HG03025 (cell line): ENCODE measurements at regions not wholly inside any gene's neighbourhood (a gene's known extent, or its start where the extent isn't known, plus 50 kb on each side); places are given as distances from the start of the nearest gene placed in this dataset.
"Not testable (repeated sequence)": the region's sequence is repeated elsewhere in the genome, so short reads cannot be mapped to it uniquely, and the experiment has no call there.

Experiments used
- ATAC-seq: cut with Tn5 transposase; IDR thresholded peaks from one replicate; pipeline ENCODE4 v1.9.1; 2021; ENCODE audit warnings: mild to moderate bottlenecking, moderate library complexity; ENCODE audit not compliant: unreplicated experiment, low FRiP score

GRCh38 chr6:76587271-76587670, 514.8 kb upstream of the IMPG1 start:
- ATAC-seq, result no peak

DNA sequence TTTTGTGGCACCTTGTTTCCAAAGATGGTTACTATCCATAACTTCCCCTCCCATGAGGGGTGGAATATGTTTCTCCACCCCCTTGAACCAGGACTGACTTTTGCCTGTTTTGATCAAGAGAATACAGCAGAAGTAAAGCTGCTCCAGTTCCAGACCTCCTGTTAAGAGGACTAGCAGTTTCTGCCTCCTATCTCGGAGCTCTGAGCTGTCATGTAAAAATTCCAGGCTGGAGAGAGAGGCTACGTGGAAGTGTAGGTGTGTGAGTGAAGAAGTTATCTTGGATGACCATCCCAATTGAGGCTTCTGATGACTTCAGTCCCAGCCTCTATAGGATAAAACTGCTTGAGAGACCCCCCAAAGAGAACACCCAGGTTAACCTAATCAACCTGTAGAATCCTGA, 511.7 kb upstream of the IMPG1 start:
- ATAC-seq, result no peak

GRCh38 chr6:76578746-76579145, 506.3 kb upstream of the IMPG1 start:
- ATAC-seq, result no peak

- ATAC-seq, result no peak
These were observed 502.3 kb upstream of the IMPG1 start for GRCh38 chr6:76574746-76575145.

- no peak for ATAC-seq
These were observed 493.5 kb upstream of the IMPG1 start for GRCh38 chr6:76565932-76566331.

DNA sequence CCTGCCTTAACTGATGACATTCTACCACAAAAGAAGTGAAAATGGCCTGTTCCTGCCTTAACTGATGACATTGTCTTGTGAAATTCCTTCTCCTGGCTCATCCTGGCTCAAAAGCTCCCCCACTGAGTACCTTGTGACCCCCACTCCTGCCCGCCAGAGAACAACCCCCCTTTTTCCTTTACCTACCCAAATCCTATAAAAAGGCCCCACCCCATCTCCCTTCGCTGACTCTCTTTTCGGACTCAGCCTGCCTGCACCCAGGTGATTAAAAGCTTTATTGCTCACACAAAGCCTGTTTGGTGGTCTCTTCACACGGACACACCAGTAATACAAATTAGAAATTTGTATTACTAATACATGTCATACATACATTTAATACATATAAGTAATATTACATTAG, 489.9 kb upstream of the IMPG1 start:
- not testable (repeated sequence) for ATAC-seq

DNA sequence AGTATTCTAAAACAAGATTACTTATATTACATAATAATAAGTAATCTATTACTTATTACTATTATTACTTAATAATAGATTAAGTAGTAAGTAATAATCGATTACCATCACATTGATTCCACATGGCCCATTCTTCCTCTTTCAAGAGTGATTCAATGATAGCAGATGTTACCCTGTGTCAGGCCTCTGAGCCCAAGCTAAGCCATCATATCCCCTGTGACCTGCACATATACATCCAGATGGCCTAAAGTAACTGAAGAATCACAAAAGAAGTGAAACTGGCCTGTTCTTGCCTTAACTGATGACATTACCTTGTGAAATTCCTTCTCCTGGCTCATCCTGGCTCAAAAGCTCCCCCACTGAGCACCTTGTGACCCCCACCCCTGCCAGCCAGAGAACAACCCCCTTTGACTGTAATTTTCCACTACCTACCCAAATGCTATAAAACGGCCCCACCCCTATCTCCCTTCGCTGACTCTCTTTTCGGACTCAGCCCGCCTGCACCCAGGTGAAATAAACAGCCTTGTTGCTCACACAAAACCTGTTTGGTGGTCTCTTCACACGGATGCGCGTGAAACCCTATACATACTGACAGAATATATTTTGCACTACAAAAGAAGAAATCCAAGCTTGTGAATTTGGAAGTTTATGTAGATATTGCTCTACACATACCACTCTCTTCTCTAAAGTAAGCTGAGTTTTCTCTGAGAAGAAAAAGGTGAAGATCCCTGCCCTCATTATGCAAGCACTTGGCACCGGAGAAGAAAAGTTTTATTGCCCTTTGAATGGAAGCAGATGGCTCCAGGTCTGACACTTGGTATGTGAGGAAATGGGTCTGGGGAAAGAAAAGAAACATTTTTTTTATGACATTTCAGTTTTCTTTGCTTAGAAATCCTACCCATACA, 488.6 kb upstream of the IMPG1 start:
- ATAC-seq, result not testable (repeated sequence)

DNA sequence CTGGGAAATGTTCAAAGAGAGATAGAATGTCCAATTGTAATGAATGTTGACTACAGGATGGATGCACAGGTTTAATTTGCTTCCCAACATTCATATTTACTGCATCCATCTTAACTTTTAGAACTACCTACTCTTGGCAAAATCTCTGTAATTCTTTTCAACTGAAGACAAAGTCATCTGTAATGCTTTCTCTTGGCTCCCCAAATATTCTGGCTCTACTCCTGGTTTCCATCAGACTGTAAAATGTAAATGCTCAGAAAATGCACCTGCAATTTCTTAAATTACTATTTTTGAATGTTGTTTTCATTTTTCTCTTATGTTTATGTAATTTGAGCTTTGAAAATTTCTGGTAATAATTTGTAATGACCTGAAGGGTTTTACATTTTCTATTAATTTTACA, 480.8 kb upstream of the IMPG1 start:
- no peak for ATAC-seq

DNA sequence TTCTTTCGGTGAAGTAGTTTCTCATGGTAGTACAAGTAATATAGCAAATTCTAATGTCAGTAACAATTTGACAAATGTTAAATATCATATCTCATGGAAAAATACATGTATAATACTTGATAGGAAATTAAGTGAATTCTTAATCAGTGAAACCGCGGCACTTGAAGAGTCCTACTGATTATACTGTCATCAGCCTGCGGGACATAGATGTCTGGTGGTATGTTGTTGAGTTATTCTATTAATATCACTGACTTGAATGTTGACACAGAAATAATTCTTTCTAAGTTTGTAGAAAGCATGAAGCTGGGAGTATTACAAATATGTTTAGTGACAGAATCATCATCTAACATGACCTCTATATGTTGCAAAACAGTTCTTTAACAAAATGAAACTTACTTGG, 479.8 kb upstream of the IMPG1 start:
- ATAC-seq, result no peak

DNA sequence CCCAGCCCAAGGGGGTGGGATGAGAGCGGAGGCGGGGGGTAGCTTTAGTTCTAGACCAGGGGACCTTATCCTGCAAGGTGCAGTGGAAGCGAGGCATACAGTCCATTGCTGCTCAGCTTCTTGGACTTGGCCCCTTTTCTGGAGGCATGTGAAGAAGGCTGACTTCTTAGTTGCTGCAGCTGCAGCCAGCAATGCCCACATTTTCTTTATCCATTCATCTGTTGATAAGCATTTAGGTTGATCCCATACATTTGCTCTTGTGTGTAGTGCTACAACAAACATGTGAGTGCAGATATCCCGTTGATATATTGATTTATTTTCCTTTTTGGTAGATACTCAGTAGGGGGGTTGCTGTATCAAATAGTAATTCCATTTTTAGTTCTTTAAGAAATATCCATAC, 461.2 kb upstream of the IMPG1 start:
- no peak for ATAC-seq

- no peak for ATAC-seq
These were observed 460.2 kb upstream of the IMPG1 start for GRCh38 chr6:76532647-76533046.

DNA sequence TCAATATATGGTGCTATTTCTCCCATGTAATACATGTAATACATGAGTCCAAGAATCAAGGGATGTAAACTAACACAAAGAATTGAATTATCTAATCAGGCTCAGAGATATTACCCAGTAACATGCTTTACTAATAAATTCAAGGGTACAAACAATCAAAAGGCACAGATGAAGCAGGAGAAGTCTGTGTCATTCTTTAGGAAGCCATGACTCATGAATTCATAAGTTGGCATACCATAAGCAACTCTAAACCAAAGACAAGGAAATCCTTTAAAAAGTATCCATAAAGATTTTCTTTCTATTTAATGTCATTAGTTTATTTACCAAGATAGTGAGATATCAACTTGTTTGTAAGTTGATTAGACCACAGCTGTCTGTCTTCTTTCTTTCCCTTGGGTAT, 446.0 kb upstream of the IMPG1 start:
- no peak for ATAC-seq

DNA sequence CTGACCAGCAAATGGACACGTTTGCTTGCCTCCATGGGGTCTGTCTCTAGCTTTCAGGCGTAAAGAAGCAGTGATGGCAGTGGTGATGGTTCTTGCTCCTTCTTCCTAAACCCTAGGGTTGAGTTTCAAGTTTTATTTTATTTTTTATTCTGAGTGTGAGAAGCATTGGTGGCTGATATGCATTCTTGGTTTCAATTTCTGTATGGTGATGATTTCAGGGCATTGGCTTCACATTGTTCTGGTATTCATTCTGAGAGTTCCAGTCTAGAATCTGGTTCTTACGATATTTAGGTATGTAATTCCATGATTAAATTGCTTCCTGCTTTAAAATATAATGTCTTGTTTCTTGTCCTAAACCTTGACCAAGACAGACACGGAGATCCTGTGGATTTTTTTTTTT, 444.5 kb upstream of the IMPG1 start:
- no peak for ATAC-seq

DNA sequence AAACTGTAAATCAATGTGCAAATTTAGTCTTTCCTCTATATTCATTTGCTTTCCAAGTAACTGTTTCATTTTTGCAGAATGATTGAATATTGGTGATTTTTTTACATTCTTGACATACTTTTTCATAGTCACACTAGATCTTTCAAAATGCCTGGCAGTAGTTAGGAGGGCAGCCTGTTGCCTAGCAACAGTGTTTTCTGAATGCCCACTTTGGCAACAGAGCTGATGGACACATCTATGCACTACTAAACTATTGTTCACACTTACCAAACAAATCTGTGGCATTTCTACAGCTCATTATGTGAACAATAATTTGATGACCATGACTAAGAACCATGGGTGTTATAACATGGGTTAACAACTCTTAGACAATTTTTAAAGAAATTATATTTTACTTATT, 438.0 kb upstream of the IMPG1 start:
- ATAC-seq, result no peak

DNA sequence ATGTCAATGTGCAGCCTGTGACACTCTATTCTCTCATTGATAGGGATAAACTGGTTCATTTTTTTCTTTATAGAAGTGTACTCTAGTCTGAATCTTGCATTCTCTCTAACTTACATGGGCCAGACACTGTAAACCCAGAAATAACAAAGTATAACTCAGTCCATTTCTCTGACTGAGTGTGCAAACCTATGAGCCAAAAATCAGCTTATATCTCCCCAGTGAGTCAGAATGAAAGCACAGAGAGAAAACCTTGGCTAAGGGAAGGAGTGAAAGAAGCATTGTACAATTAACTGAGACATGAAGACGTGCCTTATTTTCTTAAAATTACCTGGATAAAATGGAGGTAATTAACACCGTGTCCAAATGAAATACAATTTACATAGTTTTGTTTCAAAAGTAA, 436.9 kb upstream of the IMPG1 start:
- ATAC-seq, result no peak

DNA sequence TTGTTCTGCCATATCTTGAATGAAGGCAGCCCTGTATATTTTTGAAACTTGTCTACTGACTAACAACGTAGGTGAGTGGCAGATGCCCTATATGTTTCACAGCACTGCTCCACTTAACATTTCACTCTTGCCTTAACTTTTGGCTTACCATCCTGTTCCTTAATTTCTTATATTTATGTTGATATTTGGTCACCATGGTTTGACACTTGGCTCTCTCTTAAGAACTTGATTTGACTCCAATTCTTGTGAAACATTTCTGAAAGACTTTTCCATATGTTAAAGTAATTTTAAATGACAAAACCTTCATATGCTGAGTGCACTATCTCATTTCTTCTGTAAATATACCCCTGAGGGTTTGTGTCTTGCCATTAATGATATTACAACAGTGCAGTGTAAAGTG, 434.3 kb upstream of the IMPG1 start:
- no peak for ATAC-seq

DNA sequence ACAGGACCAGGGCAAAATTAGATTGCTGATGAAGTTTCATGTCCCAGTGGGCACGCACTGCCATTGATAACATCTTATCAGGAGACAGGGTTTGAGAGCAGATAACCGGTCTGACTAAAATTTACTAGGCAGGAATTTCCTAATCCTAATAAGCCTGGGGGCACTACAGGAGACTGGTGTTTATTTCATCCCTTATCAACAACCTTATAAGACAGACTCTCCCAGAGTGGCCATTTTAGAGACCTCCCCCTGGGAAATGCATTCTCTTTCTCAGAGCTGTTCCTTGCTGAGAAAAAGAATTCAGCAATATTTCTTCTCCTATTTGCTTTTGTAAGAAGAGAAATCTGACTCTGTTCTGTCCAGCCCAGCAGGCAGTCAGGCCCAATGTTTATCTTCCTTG, 423.4 kb upstream of the IMPG1 start:
- no peak for ATAC-seq

DNA sequence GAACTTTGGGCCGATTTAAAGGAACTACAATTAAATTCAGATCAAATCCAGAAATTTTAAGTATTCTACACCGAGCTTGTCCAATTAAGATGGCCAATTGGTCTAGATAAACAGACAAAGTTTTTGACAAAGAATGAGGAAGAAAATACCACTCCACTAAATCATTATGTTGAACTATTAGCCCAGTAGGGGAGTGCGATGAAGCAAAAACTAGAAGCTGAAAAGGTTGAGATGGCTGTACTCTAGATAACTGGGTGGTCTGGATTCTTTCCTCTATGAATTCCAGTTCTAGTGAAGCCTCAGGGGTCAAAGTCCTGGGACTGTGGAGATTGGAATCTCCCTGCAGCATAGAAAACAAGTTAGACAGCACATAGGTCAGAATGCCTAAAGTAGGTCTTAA, 418.9 kb upstream of the IMPG1 start:
- ATAC-seq, result not testable (repeated sequence)

DNA sequence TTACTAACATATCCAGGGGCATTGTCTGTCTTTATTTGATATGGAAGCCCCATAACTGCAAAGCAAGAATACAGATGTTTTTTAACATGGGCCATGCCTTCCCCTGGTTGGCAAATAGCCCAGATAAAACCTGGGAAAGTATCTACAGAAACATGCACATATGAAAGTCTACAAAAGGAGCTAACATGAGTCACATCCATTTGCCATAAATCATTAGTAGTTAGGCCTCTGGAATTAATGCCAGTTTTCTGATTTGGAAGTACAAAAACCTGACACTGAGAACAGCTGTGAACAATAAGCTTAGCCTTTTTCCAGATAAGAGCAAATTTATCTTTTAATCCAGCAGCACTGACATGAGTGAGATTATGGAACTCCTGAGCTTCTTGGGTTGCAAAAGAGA, 418.0 kb upstream of the IMPG1 start:
- no peak for ATAC-seq

- no peak for ATAC-seq
These were observed 408.6 kb upstream of the IMPG1 start for GRCh38 chr6:76481101-76481500.

- no peak for ATAC-seq
These were observed 400.4 kb upstream of the IMPG1 start for GRCh38 chr6:76472858-76473257.

GRCh38 chr6:76466286-76466685, 393.8 kb upstream of the IMPG1 start:
- ATAC-seq, result no peak

GRCh38 chr6:76465410-76465809, 392.9 kb upstream of the IMPG1 start:
- no peak for ATAC-seq
